Peyer's patch (tissue), 4 donors: ENCODE measurements at regions not wholly inside any gene's neighbourhood (a gene's known extent, or its start where the extent isn't known, plus 50 kb on each side); places are given as distances from the start of the nearest gene placed in this dataset.

Source experiments
- DNase-seq, 3 donors: peaks; one replicate each; pipeline ENCODE4 v3.0.0-alpha.2; 2017 to 2019
- H3K27ac ChIP-seq, 4 donors: fragments of 200-600 bp; sonication (generic); one replicate each; pipeline ENCODE4 v1.5.1; 2016 to 2019
- H3K27me3 ChIP-seq, 2 donors: fragments of 200-600 bp; sonication (generic); one replicate each; pipeline ENCODE4 v1.5.1; 2019
- H3K36me3 ChIP-seq, 3 donors: fragments of 200-600 bp; sonication (generic); one replicate each; pipeline ENCODE4 v1.5.1; 2016 to 2019
- H3K4me1 ChIP-seq, 4 donors: fragments of 200-600 bp; sonication (generic); one replicate each; pipeline ENCODE4 v1.5.1; 2016 to 2019
- H3K4me3 ChIP-seq, 4 donors: fragments of 200-600 bp; sonication (generic); 1 replicate in 3 of 4; 2 replicates in 1 of 4; pipeline ENCODE4 v1.5.1; 2016 to 2019; ENCODE audit warnings: mild to moderate bottlenecking in 1 of 4
- H3K9me3 ChIP-seq, 4 donors: fragments of 200-600 bp; sonication (generic); one replicate each; pipeline ENCODE4 v1.5.1; 2016 to 2019; ENCODE audit warnings: mild to moderate bottlenecking in 1 of 4
- POLR2A ChIP-seq, 2 donors: fragments of 450-650 bp; IDR thresholded peaks; one replicate each; pipeline ENCODE4 v1.5.1; 2017; ENCODE audit warnings: antibody characterized with exemption in 2 of 2, mild to moderate bottlenecking in 2 of 2, moderate library complexity in 2 of 2
- TF ChIP-seq, protein P1 (sequence below), 6 experiments: fragments of 450-650 bp in 4 of 6; fragments of 200-600 bp in 2 of 6; sonication (generic) in 1 of 6; IDR thresholded peaks; one replicate each; pipeline ENCODE4 v1.5.1; 2017 to 2019; ENCODE audit warnings: antibody characterized with exemption in 6 of 6, mild to moderate bottlenecking in 3 of 6, moderate library complexity in 1 of 6

DNA sequence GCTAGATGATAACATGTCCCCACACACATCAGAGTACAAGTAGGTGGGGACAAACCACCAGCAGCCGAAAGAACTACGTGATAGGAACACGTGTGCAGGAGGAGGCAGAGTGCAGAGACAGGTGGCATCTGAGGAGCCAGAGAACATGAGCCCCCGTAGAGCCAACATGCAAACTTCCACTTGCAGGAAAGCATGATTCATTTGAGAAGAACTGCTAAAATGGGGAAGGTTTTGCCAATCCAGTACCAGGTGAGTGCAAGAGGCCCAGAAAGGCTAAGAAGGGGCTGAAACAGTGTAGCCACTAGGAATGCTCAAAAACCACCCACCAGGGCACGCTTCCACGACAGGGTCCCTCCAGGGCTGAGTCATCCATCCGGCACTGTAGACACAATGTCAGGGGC, 149.8 kb upstream of the TENM3 start:
- TF ChIP-seq, protein P1, sequence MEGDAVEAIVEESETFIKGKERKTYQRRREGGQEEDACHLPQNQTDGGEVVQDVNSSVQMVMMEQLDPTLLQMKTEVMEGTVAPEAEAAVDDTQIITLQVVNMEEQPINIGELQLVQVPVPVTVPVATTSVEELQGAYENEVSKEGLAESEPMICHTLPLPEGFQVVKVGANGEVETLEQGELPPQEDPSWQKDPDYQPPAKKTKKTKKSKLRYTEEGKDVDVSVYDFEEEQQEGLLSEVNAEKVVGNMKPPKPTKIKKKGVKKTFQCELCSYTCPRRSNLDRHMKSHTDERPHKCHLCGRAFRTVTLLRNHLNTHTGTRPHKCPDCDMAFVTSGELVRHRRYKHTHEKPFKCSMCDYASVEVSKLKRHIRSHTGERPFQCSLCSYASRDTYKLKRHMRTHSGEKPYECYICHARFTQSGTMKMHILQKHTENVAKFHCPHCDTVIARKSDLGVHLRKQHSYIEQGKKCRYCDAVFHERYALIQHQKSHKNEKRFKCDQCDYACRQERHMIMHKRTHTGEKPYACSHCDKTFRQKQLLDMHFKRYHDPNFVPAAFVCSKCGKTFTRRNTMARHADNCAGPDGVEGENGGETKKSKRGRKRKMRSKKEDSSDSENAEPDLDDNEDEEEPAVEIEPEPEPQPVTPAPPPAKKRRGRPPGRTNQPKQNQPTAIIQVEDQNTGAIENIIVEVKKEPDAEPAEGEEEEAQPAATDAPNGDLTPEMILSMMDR (IDR thresholded peaks at IDR 0.05): no peak
- no peak for TF ChIP-seq POLR2A (IDR thresholded peaks at IDR 0.05)
- Histone ChIP-seq H3K9me3 (no peaks in the 10 kb centered on the region), H3K27ac (no peak overlapping the region), H3K4me1 (no peaks in the 10 kb centered on the region), H3K36me3 (no peaks in the 10 kb centered on the region), H3K4me3 (no peak overlapping the region), H3K27me3 (no peaks in the 10 kb centered on the region)
- DNase-seq: no peak

DNA sequence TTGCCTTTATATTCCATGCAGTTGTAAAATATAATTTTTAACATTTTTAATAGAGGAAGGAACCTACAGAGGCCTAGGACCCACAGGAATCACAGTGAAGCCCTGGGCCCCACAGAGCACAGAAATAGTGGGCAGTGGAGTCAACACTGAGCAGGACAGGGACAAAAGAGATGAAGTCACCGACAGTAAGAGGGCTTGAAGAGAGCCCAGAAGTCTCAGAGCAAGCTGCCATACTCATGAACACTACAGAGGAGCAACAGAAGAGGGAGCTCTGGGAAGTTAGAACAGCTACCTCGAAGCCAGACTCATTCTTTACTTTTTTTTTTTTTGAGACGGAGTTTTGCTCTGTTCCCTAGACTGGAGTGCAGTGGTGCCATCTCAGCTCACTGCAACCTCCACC, 149.3 kb upstream of the TENM3 start:
- DNase-seq: no peak
- Histone ChIP-seq H3K4me1 (no peaks in the 10 kb centered on the region), H3K9me3 (no peaks in the 10 kb centered on the region), H3K4me3 (no peak overlapping the region), H3K36me3 (no peaks in the 10 kb centered on the region), H3K27ac (no peak overlapping the region), H3K27me3 (no peaks in the 10 kb centered on the region)
- no peak for TF ChIP-seq POLR2A (IDR thresholded peaks at IDR 0.05)
- TF ChIP-seq, protein P1 (IDR thresholded peaks at IDR 0.05): no peak

DNA sequence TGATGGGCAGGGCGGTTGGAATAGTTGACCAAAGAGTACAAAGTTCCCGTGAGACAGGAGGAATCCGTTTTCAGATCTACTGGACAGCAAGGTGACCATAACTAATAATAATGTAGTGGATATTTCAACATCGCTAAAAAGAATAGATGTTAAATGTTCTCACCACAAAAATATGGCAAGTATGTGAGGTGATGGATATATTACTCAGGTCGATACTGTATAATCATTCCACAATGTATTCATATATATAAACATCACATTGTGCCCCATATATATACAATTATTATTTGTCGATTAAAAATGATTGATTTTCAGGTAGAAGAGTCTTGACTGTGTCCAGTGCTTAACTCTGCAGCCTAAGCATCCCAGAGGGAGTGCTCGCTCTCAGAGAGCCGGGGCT, 141.6 kb upstream of the TENM3 start:
- Histone ChIP-seq H3K4me3 (no peak overlapping the region), H3K4me1 (no peaks in the 10 kb centered on the region), H3K36me3 (no peaks in the 10 kb centered on the region), H3K27ac (no peak overlapping the region), H3K9me3 (no peaks in the 10 kb centered on the region), H3K27me3 (no peaks in the 10 kb centered on the region)
- no peak for TF ChIP-seq POLR2A (IDR thresholded peaks at IDR 0.05)
- TF ChIP-seq, protein P1 (IDR thresholded peaks at IDR 0.05): no peak
- DNase-seq: no peak

DNA sequence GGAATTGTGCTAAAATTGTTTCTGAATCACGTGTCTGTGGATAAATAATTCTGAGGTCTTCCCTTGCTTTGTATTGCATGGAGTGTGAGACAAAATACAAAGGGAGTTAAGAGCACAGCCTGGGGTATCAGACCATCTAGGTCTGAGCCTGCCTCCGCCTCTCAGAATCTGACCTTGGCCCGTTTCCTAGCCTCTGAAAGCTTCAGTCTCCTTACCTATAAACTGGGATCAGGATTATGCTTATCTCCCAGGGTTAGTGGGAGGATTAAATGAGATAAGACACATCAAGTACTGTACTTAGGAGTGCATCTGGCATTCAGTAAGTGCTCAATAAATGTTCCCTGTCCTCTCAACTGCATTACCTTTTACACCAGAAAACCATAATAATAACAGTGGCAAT, 140.6 kb upstream of the TENM3 start:
- Histone ChIP-seq H3K4me3 (no peak overlapping the region), H3K36me3 (no peaks in the 10 kb centered on the region), H3K27ac (no peak overlapping the region), H3K27me3 (no peaks in the 10 kb centered on the region), H3K4me1 (no peaks in the 10 kb centered on the region), H3K9me3 (no peaks in the 10 kb centered on the region)
- DNase-seq: no peak
- no peak for TF ChIP-seq POLR2A (IDR thresholded peaks at IDR 0.05)
- TF ChIP-seq, protein P1 (IDR thresholded peaks at IDR 0.05): no peak

DNA sequence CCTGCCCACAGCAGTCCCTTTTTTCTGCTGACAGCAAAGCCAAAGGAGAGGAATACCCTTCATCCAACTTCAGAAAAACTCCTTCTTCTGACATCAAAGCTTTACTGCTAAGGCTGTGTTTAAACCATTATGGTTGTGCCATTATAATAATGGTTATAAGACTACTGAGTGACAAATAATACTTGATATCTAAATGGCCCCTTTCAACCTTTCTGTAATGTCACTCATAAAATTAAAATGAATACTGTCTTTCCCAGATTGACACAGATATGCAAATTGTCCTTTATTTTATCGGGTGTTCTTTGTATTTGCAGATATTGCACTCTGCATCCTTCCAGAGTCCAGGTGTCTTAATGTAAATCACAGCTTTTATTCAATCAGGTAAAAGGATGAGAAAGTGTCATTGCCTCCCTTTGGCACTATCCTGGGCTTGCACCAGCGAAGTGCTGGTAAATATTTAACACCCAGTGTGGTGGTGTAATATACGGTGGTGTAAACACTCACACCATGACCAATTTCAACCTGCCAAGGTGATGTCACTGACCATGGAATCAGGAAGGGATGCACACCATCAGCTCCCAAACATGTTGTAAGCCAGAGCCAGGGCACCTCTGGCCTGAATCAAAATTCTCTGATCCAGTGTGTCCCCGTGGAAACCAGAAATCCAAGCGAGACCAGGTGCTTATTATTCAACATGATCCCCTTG, 139.4 kb upstream of the TENM3 start:
- no peak overlapping the region for H3K27ac ChIP-seq
- no peaks in the 10 kb centered on the region for H3K4me1 ChIP-seq
- H3K9me3 ChIP-seq: no peaks in the 10 kb centered on the region
- no peaks in the 10 kb centered on the region for H3K27me3 ChIP-seq
- DNase-seq: no peak
- TF ChIP-seq POLR2A (IDR thresholded peaks at IDR 0.05): no peak
- TF ChIP-seq, protein P1 (IDR thresholded peaks at IDR 0.05): no peak
- no peaks in the 10 kb centered on the region for H3K36me3 ChIP-seq
- H3K4me3 ChIP-seq: no peak overlapping the region

DNA sequence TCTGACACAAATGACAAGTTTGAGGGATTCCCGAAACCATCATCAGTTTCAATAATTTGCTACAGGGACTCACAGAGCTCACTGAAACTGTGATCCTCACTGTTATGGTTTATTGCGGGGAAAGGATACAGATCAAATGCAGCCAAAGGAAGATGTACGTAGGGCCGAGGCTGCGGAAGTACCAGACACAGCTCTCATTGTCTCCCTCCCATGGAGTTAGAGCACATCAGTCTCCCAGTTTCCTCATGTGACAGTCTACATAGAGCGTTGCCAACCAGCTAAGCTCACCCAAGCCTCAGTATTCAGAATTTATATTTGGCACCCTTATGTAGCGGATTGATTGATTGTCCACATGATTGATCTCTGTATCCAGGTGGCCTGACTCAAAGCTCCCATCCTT, 137.8 kb upstream of the TENM3 start:
- TF ChIP-seq, protein P1 (IDR thresholded peaks at IDR 0.05): no peak
- no peak for TF ChIP-seq POLR2A (IDR thresholded peaks at IDR 0.05)
- H3K4me3 ChIP-seq: no peak overlapping the region
- H3K4me1 ChIP-seq: no peaks in the 10 kb centered on the region
- H3K27me3 ChIP-seq: no peaks in the 10 kb centered on the region
- H3K9me3 ChIP-seq: no peaks in the 10 kb centered on the region
- H3K36me3 ChIP-seq: no peaks in the 10 kb centered on the region
- no peak overlapping the region for H3K27ac ChIP-seq
- no peak for DNase-seq
